SK-N-SH treated with all-trans-retinoic acid at 6 μM for 48 hours (cell line): ENCODE measurements at regions not wholly inside any gene's neighbourhood (a gene's known extent, or its start where the extent isn't known, plus 50 kb on each side); places are given as distances from the start of the nearest gene placed in this dataset.

Source experiments
- ATAC-seq: fragments of 200-7000 bp; cut with Tn5 transposase; 3 replicates; pipeline ENCODE4 v1.9.1; 2020; ENCODE audit warnings: mild to moderate bottlenecking, moderate library complexity
- ARNTL ChIP-seq: fragments of 450-650 bp; formaldehyde crosslinking; IDR thresholded peaks from 2 replicates; pipeline ENCODE4 v1.5.0; 2020; ENCODE audit warnings: low read depth, mild to moderate bottlenecking, moderate library complexity, borderline replicate concordance
- BACH2 ChIP-seq: fragments of 250-450 bp; sonication (Bioruptor Pico); IDR thresholded peaks from 2 replicates; pipeline ENCODE4 v1.9.0; 2021; ENCODE audit warnings: mild to moderate bottlenecking, borderline replicate concordance
- CSDC2 ChIP-seq: fragments of 250-450 bp; sonication (Bioruptor Pico); IDR thresholded peaks from 2 replicates; pipeline ENCODE4 v1.5.0; 2020; ENCODE audit warnings: mild to moderate bottlenecking, moderate library complexity
- ESRRG ChIP-seq: fragments of 250-450 bp; sonication (Bioruptor Pico); IDR thresholded peaks from 2 replicates; pipeline ENCODE4 v1.6.1; 2021; ENCODE audit warnings: mild to moderate bottlenecking
- GLIS3 ChIP-seq: fragments of 250-450 bp; sonication (Bioruptor Pico); IDR thresholded peaks from 2 replicates; pipeline ENCODE4 v1.5.0; 2020; ENCODE audit warnings: mild to moderate bottlenecking, moderate library complexity
- ISL1 ChIP-seq: fragments of 250-450 bp; sonication (Bioruptor Pico); IDR thresholded peaks from 2 replicates; pipeline ENCODE4 v2.1.2; 2022; ENCODE audit warnings: mild to moderate bottlenecking, moderate library complexity
- OSR1 ChIP-seq: fragments of 250-450 bp; sonication (Bioruptor Pico); IDR thresholded peaks from 2 replicates; pipeline ENCODE4 v1.8.0; 2022; ENCODE audit warnings: moderate library complexity, mild to moderate bottlenecking, inconsistent platforms
- PPARA ChIP-seq: fragments of 250-450 bp; sonication (Bioruptor Pico); IDR thresholded peaks from 2 replicates; pipeline ENCODE4 v1.5.0; 2020; ENCODE audit warnings: mild to moderate bottlenecking, borderline replicate concordance
- RARB ChIP-seq: fragments of 250-450 bp; sonication (Bioruptor Pico); IDR thresholded peaks from 2 replicates; pipeline ENCODE4 v1.8.0; 2021; ENCODE audit warnings: mild to moderate bottlenecking, moderate library complexity
- SNAI2 ChIP-seq: fragments of 250-450 bp; sonication (Bioruptor Pico); IDR thresholded peaks from 2 replicates; pipeline ENCODE4 v1.5.0; 2020; ENCODE audit warnings: mild to moderate bottlenecking, moderate library complexity
- TCF4 ChIP-seq: fragments of 250-450 bp; sonication (Bioruptor Pico); IDR thresholded peaks from 2 replicates; pipeline ENCODE4 v1.8.0; 2021; ENCODE audit warnings: mild to moderate bottlenecking, moderate library complexity, borderline replicate concordance
- TOX ChIP-seq: fragments of 250-450 bp; sonication (Bioruptor Pico); IDR thresholded peaks from 2 replicates; pipeline ENCODE4 v1.8.0; 2021; ENCODE audit warnings: mild to moderate bottlenecking, moderate library complexity, borderline replicate concordance
- ZC3H10 ChIP-seq: fragments of 250-450 bp; sonication (Bioruptor Pico); IDR thresholded peaks from 2 replicates; pipeline ENCODE4 v1.5.1; 2021; ENCODE audit warnings: mild to moderate bottlenecking, moderate library complexity
- ZFP30 ChIP-seq: fragments of 450-650 bp; formaldehyde crosslinking; IDR thresholded peaks from 2 replicates; pipeline ENCODE4 v1.5.0; 2022; ENCODE audit warnings: mild to moderate bottlenecking, moderate library complexity
- ZNF565 ChIP-seq: fragments of 450-650 bp; formaldehyde crosslinking; conservative IDR thresholded peaks from 2 replicates; pipeline ENCODE4 v1.5.0; 2020; ENCODE audit warnings: low read depth, mild to moderate bottlenecking, moderate library complexity
- ZNF70 ChIP-seq: fragments of 450-650 bp; formaldehyde crosslinking; IDR thresholded peaks from 2 replicates; pipeline ENCODE4 v1.5.0; 2020; ENCODE audit warnings: mild to moderate bottlenecking, moderate library complexity
- TF ChIP-seq, protein P1 (sequence below): fragments of 250-450 bp; sonication (Bioruptor Pico); IDR thresholded peaks from 2 replicates; pipeline ENCODE4 v1.5.1; 2020; ENCODE audit warnings: low read depth, mild to moderate bottlenecking, moderate library complexity
- TF ChIP-seq, protein P2 (sequence below): fragments of 250-450 bp; sonication (Bioruptor Pico); IDR thresholded peaks from 2 replicates; pipeline ENCODE4 v1.5.0; 2020; ENCODE audit warnings: mild to moderate bottlenecking, moderate library complexity
- TF ChIP-seq, protein P3 (sequence below): fragments of 250-450 bp; sonication (Bioruptor Pico); IDR thresholded peaks from 2 replicates; pipeline ENCODE4 v1.8.0; 2020; ENCODE audit warnings: mild to moderate bottlenecking, moderate library complexity, borderline replicate concordance
- TF ChIP-seq, protein P4 (sequence below): fragments of 250-450 bp; sonication (Bioruptor Pico); IDR thresholded peaks from 2 replicates; pipeline ENCODE4 v1.5.1; 2021; ENCODE audit warnings: mild to moderate bottlenecking, moderate library complexity
- TF ChIP-seq, protein P5 (sequence below): fragments of 250-450 bp; sonication (Bioruptor Pico); IDR thresholded peaks from 2 replicates; pipeline ENCODE4 v1.8.0; 2021; ENCODE audit warnings: low read depth, mild to moderate bottlenecking, moderate library complexity, borderline replicate concordance

DNA sequence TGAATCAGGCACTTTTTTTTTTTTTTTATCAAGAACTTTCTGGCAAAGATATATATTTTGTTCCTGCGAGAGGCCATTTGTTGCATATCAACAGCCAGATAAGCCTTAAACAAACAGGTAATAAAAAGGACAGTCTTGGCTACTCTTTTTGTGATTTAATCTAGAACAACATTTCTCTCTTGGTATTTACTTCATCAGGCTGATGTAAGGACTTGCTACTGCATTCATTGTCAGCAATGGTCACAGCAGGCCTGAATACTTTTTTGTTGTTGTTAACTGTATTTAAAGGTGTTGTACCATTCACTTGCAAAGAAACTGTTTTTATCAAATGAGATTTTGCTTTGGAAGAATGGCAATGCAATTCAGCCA, 683.8 kb downstream of the IRS1 start:
- ATAC-seq: no peak
- TF ChIP-seq ZNF70 (CRISPR knock-in tag): no peak
- no peak for TF ChIP-seq ESRRG (CRISPR knock-in tag)
- TF ChIP-seq, protein P1, sequence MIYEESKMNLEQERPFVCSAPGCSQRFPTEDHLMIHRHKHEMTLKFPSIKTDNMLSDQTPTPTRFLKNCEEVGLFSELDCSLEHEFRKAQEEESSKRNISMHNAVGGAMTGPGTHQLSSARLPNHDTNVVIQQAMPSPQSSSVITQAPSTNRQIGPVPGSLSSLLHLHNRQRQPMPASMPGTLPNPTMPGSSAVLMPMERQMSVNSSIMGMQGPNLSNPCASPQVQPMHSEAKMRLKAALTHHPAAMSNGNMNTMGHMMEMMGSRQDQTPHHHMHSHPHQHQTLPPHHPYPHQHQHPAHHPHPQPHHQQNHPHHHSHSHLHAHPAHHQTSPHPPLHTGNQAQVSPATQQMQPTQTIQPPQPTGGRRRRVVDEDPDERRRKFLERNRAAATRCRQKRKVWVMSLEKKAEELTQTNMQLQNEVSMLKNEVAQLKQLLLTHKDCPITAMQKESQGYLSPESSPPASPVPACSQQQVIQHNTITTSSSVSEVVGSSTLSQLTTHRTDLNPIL (CRISPR knock-in tag): no peak
- TF ChIP-seq TCF4: no peak
- TF ChIP-seq, protein P2, sequence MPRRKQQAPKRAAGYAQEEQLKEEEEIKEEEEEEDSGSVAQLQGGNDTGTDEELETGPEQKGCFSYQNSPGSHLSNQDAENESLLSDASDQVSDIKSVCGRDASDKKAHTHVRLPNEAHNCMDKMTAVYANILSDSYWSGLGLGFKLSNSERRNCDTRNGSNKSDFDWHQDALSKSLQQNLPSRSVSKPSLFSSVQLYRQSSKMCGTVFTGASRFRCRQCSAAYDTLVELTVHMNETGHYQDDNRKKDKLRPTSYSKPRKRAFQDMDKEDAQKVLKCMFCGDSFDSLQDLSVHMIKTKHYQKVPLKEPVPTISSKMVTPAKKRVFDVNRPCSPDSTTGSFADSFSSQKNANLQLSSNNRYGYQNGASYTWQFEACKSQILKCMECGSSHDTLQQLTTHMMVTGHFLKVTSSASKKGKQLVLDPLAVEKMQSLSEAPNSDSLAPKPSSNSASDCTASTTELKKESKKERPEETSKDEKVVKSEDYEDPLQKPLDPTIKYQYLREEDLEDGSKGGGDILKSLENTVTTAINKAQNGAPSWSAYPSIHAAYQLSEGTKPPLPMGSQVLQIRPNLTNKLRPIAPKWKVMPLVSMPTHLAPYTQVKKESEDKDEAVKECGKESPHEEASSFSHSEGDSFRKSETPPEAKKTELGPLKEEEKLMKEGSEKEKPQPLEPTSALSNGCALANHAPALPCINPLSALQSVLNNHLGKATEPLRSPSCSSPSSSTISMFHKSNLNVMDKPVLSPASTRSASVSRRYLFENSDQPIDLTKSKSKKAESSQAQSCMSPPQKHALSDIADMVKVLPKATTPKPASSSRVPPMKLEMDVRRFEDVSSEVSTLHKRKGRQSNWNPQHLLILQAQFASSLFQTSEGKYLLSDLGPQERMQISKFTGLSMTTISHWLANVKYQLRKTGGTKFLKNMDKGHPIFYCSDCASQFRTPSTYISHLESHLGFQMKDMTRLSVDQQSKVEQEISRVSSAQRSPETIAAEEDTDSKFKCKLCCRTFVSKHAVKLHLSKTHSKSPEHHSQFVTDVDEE (CRISPR knock-in tag): no peak
- TF ChIP-seq, protein P3, sequence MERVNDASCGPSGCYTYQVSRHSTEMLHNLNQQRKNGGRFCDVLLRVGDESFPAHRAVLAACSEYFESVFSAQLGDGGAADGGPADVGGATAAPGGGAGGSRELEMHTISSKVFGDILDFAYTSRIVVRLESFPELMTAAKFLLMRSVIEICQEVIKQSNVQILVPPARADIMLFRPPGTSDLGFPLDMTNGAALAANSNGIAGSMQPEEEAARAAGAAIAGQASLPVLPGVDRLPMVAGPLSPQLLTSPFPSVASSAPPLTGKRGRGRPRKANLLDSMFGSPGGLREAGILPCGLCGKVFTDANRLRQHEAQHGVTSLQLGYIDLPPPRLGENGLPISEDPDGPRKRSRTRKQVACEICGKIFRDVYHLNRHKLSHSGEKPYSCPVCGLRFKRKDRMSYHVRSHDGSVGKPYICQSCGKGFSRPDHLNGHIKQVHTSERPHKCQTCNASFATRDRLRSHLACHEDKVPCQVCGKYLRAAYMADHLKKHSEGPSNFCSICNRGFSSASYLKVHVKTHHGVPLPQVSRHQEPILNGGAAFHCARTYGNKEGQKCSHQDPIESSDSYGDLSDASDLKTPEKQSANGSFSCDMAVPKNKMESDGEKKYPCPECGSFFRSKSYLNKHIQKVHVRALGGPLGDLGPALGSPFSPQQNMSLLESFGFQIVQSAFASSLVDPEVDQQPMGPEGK (CRISPR knock-in tag): no peak
- TF ChIP-seq, all 23 proteins: peak for 0

DNA sequence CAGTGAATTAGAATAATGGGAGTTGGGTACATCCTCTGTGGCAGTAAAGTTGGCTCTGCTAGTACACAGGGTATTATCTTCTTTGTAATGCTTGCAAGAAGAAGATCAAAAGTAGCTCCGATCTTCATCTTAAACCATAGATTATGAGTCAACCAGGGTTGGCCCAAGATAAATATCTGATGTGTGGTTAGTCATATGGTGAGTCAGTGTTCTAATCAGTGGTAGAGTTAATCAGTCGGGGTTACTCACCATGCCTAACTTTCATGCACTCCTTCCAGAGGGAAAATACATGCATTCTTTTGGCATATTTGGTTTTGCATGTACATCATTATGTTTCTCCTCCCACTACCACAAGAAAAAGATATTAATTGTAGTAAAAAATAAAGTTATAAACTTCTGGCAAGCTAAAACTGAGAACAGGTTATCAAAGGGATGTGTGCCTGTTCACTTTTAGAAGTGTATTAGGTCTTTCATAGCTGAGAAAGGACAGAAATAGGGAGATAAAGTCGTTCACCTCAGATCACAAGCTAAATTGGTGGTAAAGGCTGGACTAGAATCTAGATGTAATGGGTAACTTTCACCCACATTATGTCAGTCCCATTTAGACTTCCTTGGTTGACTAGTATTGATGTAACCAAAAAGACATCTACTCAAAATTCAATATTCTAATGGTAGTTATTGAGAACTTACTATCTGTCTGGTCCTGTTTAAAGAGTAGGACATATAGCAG, 684.4 kb downstream of the IRS1 start:
- peak; percentile 88 for ATAC-seq
- no peak for TF ChIP-seq GLIS3 (CRISPR knock-in tag)
- TF ChIP-seq, protein P3 (CRISPR knock-in tag): no peak
- peak; percentile 45 for TF ChIP-seq ISL1 (CRISPR knock-in tag)
- TF ChIP-seq BACH2 (CRISPR knock-in tag): no peak
- no peak for TF ChIP-seq ARNTL
- TF ChIP-seq TOX (CRISPR knock-in tag): peak; percentile 83; the same call in 1 of the 2 replicates
- peak; percentile 52; the same call in 1 of the 2 replicates for TF ChIP-seq ZC3H10 (CRISPR knock-in tag)

DNA sequence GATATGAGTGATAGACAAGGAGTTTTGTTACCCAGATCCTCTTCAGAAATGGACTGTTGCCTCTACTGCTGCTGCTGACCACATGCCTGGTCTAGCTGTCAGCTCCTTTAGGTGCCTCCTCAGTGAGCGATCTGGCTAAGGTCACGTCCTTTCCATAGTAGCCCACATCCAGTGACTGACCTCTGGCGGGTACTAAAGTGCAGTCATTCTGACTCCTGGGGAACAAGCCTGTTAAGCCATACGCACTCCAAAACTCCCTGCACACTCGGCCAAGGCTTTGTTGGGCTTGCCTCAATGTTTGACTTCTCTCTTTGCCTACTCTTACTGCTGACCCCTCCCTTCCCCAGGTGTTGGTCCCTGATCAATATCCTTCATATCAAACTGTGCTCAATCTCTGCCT, 685.2 kb downstream of the IRS1 start:
- TF ChIP-seq ISL1 (CRISPR knock-in tag): no peak
- TF ChIP-seq ESRRG (CRISPR knock-in tag): no peak
- TF ChIP-seq, protein P4, sequence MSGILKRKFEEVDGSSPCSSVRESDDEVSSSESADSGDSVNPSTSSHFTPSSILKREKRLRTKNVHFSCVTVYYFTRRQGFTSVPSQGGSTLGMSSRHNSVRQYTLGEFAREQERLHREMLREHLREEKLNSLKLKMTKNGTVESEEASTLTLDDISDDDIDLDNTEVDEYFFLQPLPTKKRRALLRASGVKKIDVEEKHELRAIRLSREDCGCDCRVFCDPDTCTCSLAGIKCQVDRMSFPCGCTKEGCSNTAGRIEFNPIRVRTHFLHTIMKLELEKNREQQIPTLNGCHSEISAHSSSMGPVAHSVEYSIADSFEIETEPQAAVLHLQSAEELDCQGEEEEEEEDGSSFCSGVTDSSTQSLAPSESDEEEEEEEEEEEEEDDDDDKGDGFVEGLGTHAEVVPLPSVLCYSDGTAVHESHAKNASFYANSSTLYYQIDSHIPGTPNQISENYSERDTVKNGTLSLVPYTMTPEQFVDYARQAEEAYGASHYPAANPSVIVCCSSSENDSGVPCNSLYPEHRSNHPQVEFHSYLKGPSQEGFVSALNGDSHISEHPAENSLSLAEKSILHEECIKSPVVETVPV (CRISPR knock-in tag): no peak
- no peak for TF ChIP-seq PPARA (CRISPR knock-in tag)
- no peak for TF ChIP-seq ZNF70 (CRISPR knock-in tag)
- TF ChIP-seq RARB (CRISPR knock-in tag): no peak
- TF ChIP-seq, protein P5, sequence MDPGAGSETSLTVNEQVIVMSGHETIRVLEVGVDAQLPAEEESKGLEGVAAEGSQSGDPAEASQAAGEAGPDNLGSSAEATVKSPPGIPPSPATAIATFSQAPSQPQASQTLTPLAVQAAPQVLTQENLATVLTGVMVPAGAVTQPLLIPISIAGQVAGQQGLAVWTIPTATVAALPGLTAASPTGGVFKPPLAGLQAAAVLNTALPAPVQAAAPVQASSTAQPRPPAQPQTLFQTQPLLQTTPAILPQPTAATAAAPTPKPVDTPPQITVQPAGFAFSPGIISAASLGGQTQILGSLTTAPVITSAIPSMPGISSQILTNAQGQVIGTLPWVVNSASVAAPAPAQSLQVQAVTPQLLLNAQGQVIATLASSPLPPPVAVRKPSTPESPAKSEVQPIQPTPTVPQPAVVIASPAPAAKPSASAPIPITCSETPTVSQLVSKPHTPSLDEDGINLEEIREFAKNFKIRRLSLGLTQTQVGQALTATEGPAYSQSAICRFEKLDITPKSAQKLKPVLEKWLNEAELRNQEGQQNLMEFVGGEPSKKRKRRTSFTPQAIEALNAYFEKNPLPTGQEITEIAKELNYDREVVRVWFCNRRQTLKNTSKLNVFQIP (CRISPR knock-in tag): no peak
- no peak for TF ChIP-seq TOX (CRISPR knock-in tag)
- TF ChIP-seq ZFP30 (CRISPR knock-in tag): no peak
- no peak for TF ChIP-seq GLIS3 (CRISPR knock-in tag)
- TF ChIP-seq ZC3H10 (CRISPR knock-in tag): no peak
- TF ChIP-seq CSDC2 (CRISPR knock-in tag): no peak
- no peak for TF ChIP-seq SNAI2 (CRISPR knock-in tag)
- no peak for TF ChIP-seq OSR1 (CRISPR knock-in tag)
- TF ChIP-seq, protein P2 (CRISPR knock-in tag): no peak
- TF ChIP-seq, protein P1 (CRISPR knock-in tag): no peak
- no peak for TF ChIP-seq ZNF565 (CRISPR knock-in tag)
- TF ChIP-seq BACH2 (CRISPR knock-in tag): no peak
- TF ChIP-seq, all 23 proteins: peak for 0
- peak; percentile 57 for ATAC-seq
